Thyroid gland (tissue), 4 donors: ENCODE measurements at regions not wholly inside any gene's neighbourhood (a gene's known extent, or its start where the extent isn't known, plus 50 kb on each side); places are given as distances from the start of the nearest gene placed in this dataset.

Experiments
- DNase-seq, 2 donors: peaks; one replicate each; pipeline ENCODE4 v3.0.0-alpha.2; 2019
- H3K27ac ChIP-seq, 3 donors: fragments of 200-600 bp; sonication (generic); 1 replicate in 2 of 3; 2 replicates in 1 of 3; pipeline ENCODE4 v1.5.1; 2016 to 2019; ENCODE audit warnings: mild to moderate bottlenecking in 1 of 3, moderate library complexity in 1 of 3
- H3K27me3 ChIP-seq: fragments of 200-600 bp; sonication (generic); one replicate; pipeline ENCODE4 v1.5.1; 2019
- H3K36me3 ChIP-seq, 2 donors: fragments of 200-600 bp; sonication (generic); one replicate each; pipeline ENCODE4 v1.5.1; 2016 to 2019
- H3K4me1 ChIP-seq, 2 donors: fragments of 200-600 bp; sonication (generic); one replicate each; pipeline ENCODE4 v1.5.1; 2017 to 2019
- H3K4me3 ChIP-seq, 3 donors: fragments of 200-600 bp; sonication (generic); replicated peaks in 1 of 3; 1 replicate in 2 of 3; 2 replicates in 1 of 3; pipeline ENCODE4 v1.5.1; 2016; ENCODE audit warnings: mild to moderate bottlenecking in 1 of 3
- H3K9me3 ChIP-seq: fragments of 200-600 bp; sonication (generic); one replicate; pipeline ENCODE4 v1.5.1; 2017
- POLR2A ChIP-seq, 2 donors: fragments of 450-650 bp; IDR thresholded peaks; one replicate each; pipeline ENCODE4 v1.6.1; 2017; ENCODE audit warnings: antibody characterized with exemption in 2 of 2, mild to moderate bottlenecking in 2 of 2, moderate library complexity in 1 of 2
- WGBS, 2 donors: methylation state at CpG; one replicate each; pipeline ENCODE4 v1.1.5; 2017; 5-methylcytosine and 5-hydroxymethylcytosine counted together
- intact Hi-C: fragments of 100-400 bp; cut with DNase I; formaldehyde crosslinking; loops from one replicate; pipeline ENCODE4 v1.15.1; 2023
- TF ChIP-seq, protein P1 (sequence below), 6 experiments: fragments of 200-600 bp in 3 of 6; fragments of 450-650 bp in 3 of 6; sonication (generic) in 3 of 6; IDR thresholded peaks; one replicate each; pipeline ENCODE4 v1.5.1; 2016 to 2019; ENCODE audit warnings: antibody characterized with exemption in 6 of 6, mild to moderate bottlenecking in 2 of 6, inconsistent platforms in 1 of 6, moderate library complexity in 1 of 6

DNA sequence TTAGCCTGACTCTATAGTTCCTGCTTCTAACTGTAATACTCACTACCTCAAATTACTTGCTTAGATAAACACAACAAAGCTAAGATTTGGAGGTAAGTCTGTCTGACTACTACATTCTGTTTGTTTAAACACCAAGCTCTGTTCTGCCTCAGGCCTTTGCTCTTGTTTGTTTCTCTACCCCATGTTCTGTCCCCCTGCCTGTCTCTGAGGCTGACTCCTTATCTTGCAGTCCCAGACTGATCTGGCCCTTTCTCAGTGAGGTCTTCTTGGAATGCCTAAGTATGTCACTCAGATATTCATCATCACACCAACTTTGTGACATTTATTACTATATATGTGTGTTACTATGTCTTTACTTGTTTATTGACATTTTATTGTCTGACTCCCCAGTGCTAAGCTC, 425.5 kb downstream of the LMO4 start:
- intact Hi-C loops, result no loop called here
- no peaks in the 10 kb centered on the region for H3K9me3 ChIP-seq
- no peak for DNase-seq
- no peak for TF ChIP-seq POLR2A (IDR thresholded peaks at IDR 0.05)
- TF ChIP-seq, protein P1, sequence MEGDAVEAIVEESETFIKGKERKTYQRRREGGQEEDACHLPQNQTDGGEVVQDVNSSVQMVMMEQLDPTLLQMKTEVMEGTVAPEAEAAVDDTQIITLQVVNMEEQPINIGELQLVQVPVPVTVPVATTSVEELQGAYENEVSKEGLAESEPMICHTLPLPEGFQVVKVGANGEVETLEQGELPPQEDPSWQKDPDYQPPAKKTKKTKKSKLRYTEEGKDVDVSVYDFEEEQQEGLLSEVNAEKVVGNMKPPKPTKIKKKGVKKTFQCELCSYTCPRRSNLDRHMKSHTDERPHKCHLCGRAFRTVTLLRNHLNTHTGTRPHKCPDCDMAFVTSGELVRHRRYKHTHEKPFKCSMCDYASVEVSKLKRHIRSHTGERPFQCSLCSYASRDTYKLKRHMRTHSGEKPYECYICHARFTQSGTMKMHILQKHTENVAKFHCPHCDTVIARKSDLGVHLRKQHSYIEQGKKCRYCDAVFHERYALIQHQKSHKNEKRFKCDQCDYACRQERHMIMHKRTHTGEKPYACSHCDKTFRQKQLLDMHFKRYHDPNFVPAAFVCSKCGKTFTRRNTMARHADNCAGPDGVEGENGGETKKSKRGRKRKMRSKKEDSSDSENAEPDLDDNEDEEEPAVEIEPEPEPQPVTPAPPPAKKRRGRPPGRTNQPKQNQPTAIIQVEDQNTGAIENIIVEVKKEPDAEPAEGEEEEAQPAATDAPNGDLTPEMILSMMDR (IDR thresholded peaks at IDR 0.05), result no peak
- no peaks in the 10 kb centered on the region for H3K36me3 ChIP-seq
- no peak overlapping the region for H3K27ac ChIP-seq
- H3K4me3 ChIP-seq, result no peak overlapping the region
- no peaks in the 10 kb centered on the region for H3K27me3 ChIP-seq
- no peaks in the 10 kb centered on the region for H3K4me1 ChIP-seq

DNA sequence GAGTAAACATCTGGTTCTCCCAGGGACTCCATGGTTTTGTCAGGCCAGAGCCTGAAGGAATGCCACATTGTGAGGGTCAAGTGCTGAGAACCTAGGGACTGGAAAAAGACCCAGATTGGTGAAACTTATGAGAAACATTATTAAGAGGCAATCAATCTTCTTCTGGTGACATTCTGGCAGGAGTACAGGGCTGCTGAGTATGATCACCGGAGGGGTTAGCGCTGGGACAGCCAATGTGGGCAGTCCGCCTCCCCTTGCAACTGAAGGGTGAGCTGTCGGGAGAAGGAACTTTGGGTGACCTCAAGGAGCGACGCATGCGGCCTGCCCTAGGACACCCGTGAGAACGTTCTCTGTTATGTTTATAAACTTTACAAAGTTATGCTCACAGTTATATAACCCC, 429.0 kb downstream of the LMO4 start:
- intact Hi-C loops, result no loop called here
- WGBS, 2 donors, result 74 to 92% methylated on average over 9 of the region's 9 CpGs
- Histone ChIP-seq H3K27me3 (no peaks in the 10 kb centered on the region), H3K27ac (no peak overlapping the region), H3K9me3 (no peaks in the 10 kb centered on the region), H3K36me3 (no peaks in the 10 kb centered on the region), H3K4me1 (no peaks in the 10 kb centered on the region), H3K4me3 (no peak overlapping the region)
- no peak for DNase-seq
- no peak for TF ChIP-seq POLR2A (IDR thresholded peaks at IDR 0.05)
- TF ChIP-seq, protein P1 (IDR thresholded peaks at IDR 0.05), result no peak

DNA sequence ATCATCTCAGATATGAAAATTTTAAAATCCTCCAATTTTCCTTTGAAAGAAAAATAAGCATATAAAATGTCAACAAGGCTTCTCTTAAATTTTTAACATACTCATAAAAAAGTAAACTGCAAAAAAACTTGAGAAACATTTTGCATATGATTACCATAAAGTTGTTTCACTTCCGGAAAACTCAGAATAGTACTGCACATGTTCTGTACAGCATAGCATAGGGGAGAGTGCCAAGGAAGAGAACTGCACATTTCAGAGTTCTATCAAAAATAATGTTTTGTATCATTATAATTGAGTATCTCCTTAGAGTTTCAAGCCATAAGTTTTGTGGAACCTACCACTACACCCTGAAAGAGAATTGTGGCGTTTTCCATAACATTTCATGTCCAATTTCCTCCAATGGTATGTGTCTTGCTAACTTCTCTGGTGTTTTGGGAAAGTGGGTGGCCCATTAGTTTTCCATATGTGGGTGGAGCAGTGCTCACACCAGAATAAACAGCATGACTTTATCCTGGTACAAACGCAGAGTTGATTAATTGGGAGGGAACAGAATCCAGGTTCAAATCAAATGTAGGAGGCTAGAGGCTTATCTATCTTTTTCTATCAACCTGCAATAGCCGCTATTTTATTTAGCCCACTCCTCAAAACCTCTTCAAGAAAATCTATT, 430.9 kb downstream of the LMO4 start:
- H3K36me3 ChIP-seq, result no peaks in the 10 kb centered on the region
- H3K27ac ChIP-seq, result no peak overlapping the region
- H3K9me3 ChIP-seq, result no peaks in the 10 kb centered on the region
- no peak for DNase-seq
- no peak overlapping the region for H3K4me3 ChIP-seq
- WGBS, 2 donors, result 38 to 42% methylated on average over 4 of the region's 4 CpGs
- no peak for TF ChIP-seq POLR2A (IDR thresholded peaks at IDR 0.05)
- TF ChIP-seq, protein P1 (IDR thresholded peaks at IDR 0.05), result no peak
- intact Hi-C loops, result no loop called here
- no peaks in the 10 kb centered on the region for H3K4me1 ChIP-seq
- H3K27me3 ChIP-seq, result no peaks in the 10 kb centered on the region

DNA sequence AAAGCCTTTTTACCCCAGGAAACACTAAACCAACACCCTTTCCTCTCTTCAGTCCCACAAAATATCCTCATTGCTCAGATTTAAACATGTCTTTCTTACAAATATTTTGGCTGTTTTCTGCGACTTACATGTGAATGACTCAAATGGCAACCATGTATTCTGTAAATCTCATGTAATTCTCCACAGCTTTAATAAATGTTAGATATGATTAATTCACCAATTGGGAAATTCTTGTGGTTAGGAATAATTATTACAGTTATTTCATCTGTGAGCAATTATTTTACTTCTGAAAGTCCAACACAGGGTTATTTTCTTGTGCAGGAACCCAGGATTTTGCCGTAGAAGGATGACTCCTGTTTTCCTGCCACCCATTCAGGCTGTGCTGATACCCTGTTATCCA, 431.5 kb downstream of the LMO4 start:
- 76 to 91% methylated on average over 2 of the region's 2 CpGs for WGBS, 2 donors
- intact Hi-C loops, result no loop called here
- no peaks in the 10 kb centered on the region for H3K9me3 ChIP-seq
- TF ChIP-seq, protein P1 (IDR thresholded peaks at IDR 0.05), result no peak
- TF ChIP-seq POLR2A (IDR thresholded peaks at IDR 0.05), result no peak
- H3K4me1 ChIP-seq, result no peaks in the 10 kb centered on the region
- H3K4me3 ChIP-seq, result no peak overlapping the region
- no peak for DNase-seq
- no peak overlapping the region for H3K27ac ChIP-seq
- no peaks in the 10 kb centered on the region for H3K36me3 ChIP-seq
- no peaks in the 10 kb centered on the region for H3K27me3 ChIP-seq

DNA sequence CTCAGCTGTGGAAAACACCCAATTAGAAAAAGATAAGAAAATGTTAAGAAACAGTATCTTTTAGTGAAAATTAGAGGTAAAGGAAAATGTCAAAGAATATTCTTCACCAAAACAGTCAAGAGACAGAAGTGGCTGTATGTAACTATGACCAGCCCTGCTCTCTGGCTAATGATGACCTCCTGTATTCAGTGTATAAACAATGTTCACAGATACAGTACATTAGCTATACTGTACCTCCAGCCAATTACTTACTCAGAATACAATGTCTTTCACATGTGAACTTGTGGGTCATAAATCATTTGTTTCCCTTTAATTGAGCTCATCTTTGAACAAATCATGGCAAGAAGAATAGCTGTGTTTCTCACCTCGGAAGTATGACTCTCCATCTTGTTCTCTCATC, 432.0 kb downstream of the LMO4 start:
- Histone ChIP-seq H3K27me3 (no peaks in the 10 kb centered on the region), H3K9me3 (no peaks in the 10 kb centered on the region), H3K4me1 (no peaks in the 10 kb centered on the region), H3K27ac (no peak overlapping the region), H3K36me3 (no peaks in the 10 kb centered on the region), H3K4me3 (no peak overlapping the region)
- TF ChIP-seq, protein P1 (IDR thresholded peaks at IDR 0.05), result no peak
- no peak for TF ChIP-seq POLR2A (IDR thresholded peaks at IDR 0.05)
- no peak for DNase-seq
- WGBS, 2 donors, result 95 to 96% methylated on average over 1 of the region's 1 CpG
- intact Hi-C loops, result no loop called here
